Immature natural killer cell (primary cell): ENCODE measurements at regions not wholly inside any gene's neighbourhood (a gene's known extent, or its start where the extent isn't known, plus 50 kb on each side); places are given as distances from the start of the nearest gene placed in this dataset.
A peak's percentile ranks its signal among the peaks of the same experiment; 100 is the strongest.
"Not testable (repeated sequence)": the region's sequence is repeated elsewhere in the genome, so short reads cannot be mapped to it uniquely, and the experiment has no call there.

Experiments
- DNase-seq, 3 donors: peaks; one replicate each; pipeline ENCODE4 v3.0.0; 2022; ENCODE audit warnings: mixed read lengths in 1 of 3
- H3K27ac Mint-ChIP-seq, 6 donors: one replicate each; pipeline ENCODE4 v1.8.0; 2020; ENCODE audit warnings: mixed read lengths in 6 of 6, mild to moderate bottlenecking in 5 of 6, inconsistent platforms in 4 of 6, moderate library complexity in 3 of 6
- H3K27me3 Mint-ChIP-seq, 3 donors: one replicate each; pipeline ENCODE4 v1.8.0; 2020 to 2021; ENCODE audit warnings: low read depth in 3 of 3, mild to moderate bottlenecking in 3 of 3, mixed read lengths in 3 of 3, moderate library complexity in 3 of 3, inconsistent platforms in 1 of 3
- H3K36me3 Mint-ChIP-seq, 3 donors: one replicate each; pipeline ENCODE4 v1.8.0; 2020; ENCODE audit warnings: mixed read lengths in 3 of 3, inconsistent platforms in 2 of 3, mild to moderate bottlenecking in 2 of 3
- H3K4me1 Mint-ChIP-seq, 2 donors: one replicate each; pipeline ENCODE4 v1.8.0; 2020; ENCODE audit warnings: inconsistent platforms in 2 of 2, mild to moderate bottlenecking in 2 of 2, mixed read lengths in 2 of 2, moderate library complexity in 1 of 2
- H3K4me3 Mint-ChIP-seq, 5 donors: one replicate each; pipeline ENCODE4 v1.8.0; 2020; ENCODE audit warnings: mild to moderate bottlenecking in 5 of 5, mixed read lengths in 5 of 5, inconsistent platforms in 3 of 5, moderate library complexity in 3 of 5
- H3K9me3 Mint-ChIP-seq, 6 donors: one replicate each; pipeline ENCODE4 v1.8.0; 2020; ENCODE audit warnings: mild to moderate bottlenecking in 6 of 6, mixed read lengths in 6 of 6, inconsistent platforms in 4 of 6, moderate library complexity in 3 of 6

GRCh38 chr14:104304451-104305351, 166.3 kb downstream of the KIF26A start:
- Mint-ChIP-seq H3K27ac (no peak overlapping the region), H3K27me3 (peaks cover 0 to 18% (median 18%) of the 10 kb centered on the region in 3 donors), H3K9me3 (peaks cover 0 to 12% (median 3%) of the 10 kb centered on the region in 6 donors), H3K4me1 (peaks cover 0 to 3% of the 10 kb centered on the region in 2 donors), H3K4me3 (no peak overlapping the region), H3K36me3 (no peaks in the 10 kb centered on the region)
- no peak for DNase-seq

DNA sequence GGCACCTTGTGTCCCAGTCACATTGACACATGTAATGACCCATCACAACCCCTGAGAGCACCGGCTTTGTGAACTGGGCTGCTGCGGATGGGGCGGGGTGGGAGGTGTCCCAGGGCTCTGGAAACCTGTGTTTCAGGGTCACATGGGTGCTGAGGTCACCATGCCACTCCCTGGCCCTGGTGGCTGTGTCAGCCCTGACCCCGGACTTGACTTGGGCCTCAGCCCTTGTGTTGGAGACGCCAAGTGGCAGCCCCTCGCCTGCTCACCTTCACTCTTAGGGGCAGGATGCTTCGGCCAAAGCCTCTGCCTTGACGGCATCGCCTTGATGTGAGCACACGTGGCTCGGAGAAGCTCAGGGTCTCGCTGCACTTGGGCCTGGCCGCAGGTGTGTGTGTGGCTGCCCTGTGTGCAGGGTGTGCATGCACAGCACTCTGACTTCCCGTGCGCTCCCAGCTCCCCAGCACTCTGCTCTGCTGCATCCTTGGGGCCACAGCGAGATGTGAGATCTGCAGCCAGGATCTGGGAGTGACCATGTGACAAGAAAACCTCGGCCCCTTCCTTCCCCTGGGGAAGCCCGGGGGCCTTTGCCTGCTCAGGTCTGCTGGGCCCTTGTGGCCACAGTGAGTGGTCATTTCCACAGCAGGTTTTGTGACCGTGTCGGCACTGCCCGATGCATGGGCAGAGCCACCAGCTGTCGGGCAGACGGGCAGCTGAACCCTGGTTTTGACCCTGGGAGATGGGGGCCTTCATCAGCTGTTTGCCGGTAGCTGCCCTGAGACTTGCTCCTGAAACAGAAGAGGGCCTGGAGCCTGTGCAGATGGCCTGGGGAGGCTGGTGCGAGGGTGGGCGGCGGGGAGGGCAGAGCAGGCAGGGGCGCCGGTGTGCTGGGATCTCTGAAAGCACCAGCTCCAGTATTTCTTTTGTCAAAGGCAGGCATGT, 167.4 kb downstream of the KIF26A start:
- H3K4me3 Mint-ChIP-seq: no peak overlapping the region

GRCh38 chr14:104306450-104307040, 168.2 kb downstream of the KIF26A start:
- DNase-seq: no peak
- Mint-ChIP-seq H3K36me3 (no peaks in the 10 kb centered on the region), H3K27me3 (peaks cover 0 to 2% (median 1%) of the 10 kb centered on the region in 3 donors), H3K27ac (no peak overlapping the region), H3K4me3 (no peak overlapping the region), H3K4me1 (no peaks in the 10 kb centered on the region), H3K9me3 (peaks cover 0 to 3% (median under 1%) of the 10 kb centered on the region in 6 donors)

More for the DNA sequence above, 167.4 kb downstream of the KIF26A start:
- no peak overlapping the region for H3K27ac Mint-ChIP-seq
- H3K4me1 Mint-ChIP-seq: peaks cover 0 to 3% of the 10 kb centered on the region in 2 donors
- peaks cover 0 to 8% (median 3%) of the 10 kb centered on the region in 6 donors for H3K9me3 Mint-ChIP-seq
- no peak for DNase-seq
- H3K27me3 Mint-ChIP-seq: peaks cover 0 to 10% (median 8%) of the 10 kb centered on the region in 3 donors
- H3K36me3 Mint-ChIP-seq: no peaks in the 10 kb centered on the region

- Mint-ChIP-seq H3K27me3 (peaks cover 0 to 2% (median 0%) of the 10 kb centered on the region in 3 donors), H3K4me3 (no peak overlapping the region), H3K36me3 (no peaks in the 10 kb centered on the region), H3K27ac (no peak overlapping the region), H3K4me1 (no peaks in the 10 kb centered on the region), H3K9me3 (peaks cover 0 to 3% (median 0%) of the 10 kb centered on the region in 6 donors)
- DNase-seq: no peak
These were observed 168.8 kb downstream of the KIF26A start for GRCh38 chr14:104307246-104307626.

DNA sequence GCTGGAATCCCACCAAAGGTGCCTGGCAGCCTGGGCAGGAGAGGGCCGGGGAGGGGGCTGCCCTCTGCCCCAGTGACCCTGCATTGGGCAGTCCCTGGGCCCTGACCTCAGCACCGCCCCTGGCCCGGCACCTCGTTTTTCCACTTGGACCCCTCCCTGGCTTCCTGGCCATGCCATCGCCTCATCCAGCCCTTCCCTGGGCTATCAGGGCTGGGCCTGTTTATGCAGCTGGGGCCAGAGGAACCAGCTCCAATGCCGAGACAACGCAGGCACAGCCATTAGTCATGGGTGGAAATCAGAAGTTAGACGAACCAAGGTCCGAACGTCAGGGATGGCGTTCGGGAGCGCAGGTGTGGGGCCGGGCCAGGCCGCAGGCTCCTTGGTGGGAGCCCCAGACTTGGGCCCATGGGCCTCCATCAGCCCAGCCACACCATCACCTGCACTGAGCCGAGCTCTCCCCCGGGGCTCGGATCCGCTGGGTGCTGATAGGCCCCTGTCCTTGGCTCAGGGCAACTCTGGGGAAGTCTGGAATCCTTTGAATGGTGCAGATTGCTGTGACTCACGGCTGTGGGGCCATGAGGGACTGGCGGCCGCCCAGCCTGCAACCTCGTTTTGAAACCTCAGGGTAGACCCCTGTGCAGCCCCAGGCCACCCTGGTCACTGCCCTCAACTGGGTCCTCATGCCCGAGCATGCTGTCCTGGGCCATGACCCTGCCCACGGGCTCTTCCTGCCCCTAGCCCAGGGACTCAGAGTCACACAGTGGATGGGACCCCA, 169.4 kb downstream of the KIF26A start:
- H3K4me3 Mint-ChIP-seq: no peak overlapping the region
- H3K27me3 Mint-ChIP-seq: peaks cover 0 to 2% (median 0%) of the 10 kb centered on the region in 3 donors
- no peak for DNase-seq
- H3K9me3 Mint-ChIP-seq: peaks cover 0 to 3% (median 0%) of the 10 kb centered on the region in 6 donors
- H3K36me3 Mint-ChIP-seq: no peaks in the 10 kb centered on the region
- H3K4me1 Mint-ChIP-seq: no peaks in the 10 kb centered on the region
- H3K27ac Mint-ChIP-seq: no peak overlapping the region

DNA sequence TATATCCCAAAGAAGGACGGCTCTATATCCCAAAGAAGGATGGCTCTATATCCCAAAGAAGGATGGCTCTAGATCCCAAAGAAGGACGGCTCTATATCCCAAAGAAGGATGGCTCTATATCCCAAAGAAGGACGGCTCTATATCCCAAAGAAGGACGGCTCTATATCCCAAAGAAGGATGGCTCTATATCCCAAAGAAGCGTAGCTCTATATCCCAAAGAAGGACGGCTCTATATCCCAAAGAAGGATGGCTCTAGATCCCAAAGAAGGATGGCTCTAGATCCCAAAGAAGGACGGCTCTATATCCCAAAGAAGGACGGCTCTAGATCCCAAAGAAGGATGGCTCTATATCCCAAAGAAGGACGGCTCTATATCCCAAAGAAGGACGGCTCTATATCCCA, 170.1 kb downstream of the KIF26A start:
- H3K4me1 Mint-ChIP-seq, H3K9me3 Mint-ChIP-seq, H3K27ac Mint-ChIP-seq, DNase-seq, H3K36me3 Mint-ChIP-seq, H3K4me3 Mint-ChIP-seq, H3K27me3 Mint-ChIP-seq: not testable (repeated sequence)

DNA sequence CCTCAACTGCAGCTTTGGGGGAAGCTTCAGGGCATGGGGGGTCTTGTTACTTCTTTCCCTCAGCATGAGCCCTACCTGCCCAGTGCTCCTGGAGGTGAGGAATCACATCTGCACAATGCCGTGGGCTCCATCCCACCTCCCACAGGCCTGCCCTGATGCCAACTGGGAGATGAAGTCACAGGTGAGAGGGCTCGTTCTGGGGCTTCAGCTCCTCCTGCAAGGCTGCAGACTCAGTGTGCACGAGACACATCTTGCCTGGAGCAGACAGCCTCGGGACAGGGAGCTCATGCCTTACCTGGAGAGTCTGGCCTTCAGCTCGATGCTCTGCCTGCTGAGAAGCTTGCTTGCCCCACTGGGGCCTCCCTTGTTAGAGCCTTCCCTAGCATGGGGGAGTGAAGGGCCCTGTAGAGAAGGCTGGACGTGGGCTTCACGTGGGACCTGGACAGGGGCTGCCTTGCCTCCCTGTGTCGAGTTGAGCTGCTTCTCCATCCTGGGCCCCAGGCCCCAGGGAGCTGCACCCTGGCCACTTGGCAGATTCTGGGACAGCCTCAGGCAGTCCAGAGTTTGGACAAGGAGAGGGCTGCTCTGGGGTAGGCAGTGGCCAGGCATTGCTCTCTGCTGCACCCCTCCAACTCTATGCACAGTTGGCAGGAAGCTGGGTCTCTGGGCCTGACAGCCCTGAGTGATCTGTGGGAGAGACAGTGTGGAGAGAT, 171.4 kb downstream of the KIF26A start:
- H3K27ac Mint-ChIP-seq: no peak overlapping the region
- H3K4me1 Mint-ChIP-seq: no peaks in the 10 kb centered on the region
- no peaks in the 10 kb centered on the region for H3K36me3 Mint-ChIP-seq
- no peak for DNase-seq
- H3K27me3 Mint-ChIP-seq: peaks cover 0 to 1% (median 0%) of the 10 kb centered on the region in 3 donors
- peaks cover 0 to 3% (median 0%) of the 10 kb centered on the region in 6 donors for H3K9me3 Mint-ChIP-seq
- no peak overlapping the region for H3K4me3 Mint-ChIP-seq

DNA sequence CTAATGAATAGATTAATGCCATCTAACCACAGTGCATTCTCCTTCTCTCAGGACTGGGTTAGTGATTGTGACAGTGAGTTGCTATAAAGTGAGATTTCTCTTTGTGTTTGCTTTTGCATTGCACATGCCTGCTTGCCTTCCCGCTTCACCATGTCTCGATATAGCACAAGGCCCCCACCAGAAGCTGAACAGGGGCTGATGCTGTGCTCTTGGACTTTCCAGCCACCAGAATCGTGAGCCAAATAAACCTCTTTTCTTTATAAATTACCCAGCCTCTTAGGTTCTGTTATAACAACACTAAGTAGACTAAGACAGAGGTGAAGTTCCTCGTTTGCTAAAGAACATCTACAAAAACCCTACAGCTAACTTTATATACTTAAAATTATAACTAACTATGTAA, 173.0 kb downstream of the KIF26A start:
- peaks cover 0 to 3% (median 0%) of the 10 kb centered on the region in 6 donors for H3K9me3 Mint-ChIP-seq
- no peak for DNase-seq
- H3K4me1 Mint-ChIP-seq: no peaks in the 10 kb centered on the region
- no peaks in the 10 kb centered on the region for H3K36me3 Mint-ChIP-seq
- no peak overlapping the region for H3K4me3 Mint-ChIP-seq
- no peak overlapping the region for H3K27ac Mint-ChIP-seq
- H3K27me3 Mint-ChIP-seq: peaks cover 0 to 1% (median 0%) of the 10 kb centered on the region in 3 donors

DNA sequence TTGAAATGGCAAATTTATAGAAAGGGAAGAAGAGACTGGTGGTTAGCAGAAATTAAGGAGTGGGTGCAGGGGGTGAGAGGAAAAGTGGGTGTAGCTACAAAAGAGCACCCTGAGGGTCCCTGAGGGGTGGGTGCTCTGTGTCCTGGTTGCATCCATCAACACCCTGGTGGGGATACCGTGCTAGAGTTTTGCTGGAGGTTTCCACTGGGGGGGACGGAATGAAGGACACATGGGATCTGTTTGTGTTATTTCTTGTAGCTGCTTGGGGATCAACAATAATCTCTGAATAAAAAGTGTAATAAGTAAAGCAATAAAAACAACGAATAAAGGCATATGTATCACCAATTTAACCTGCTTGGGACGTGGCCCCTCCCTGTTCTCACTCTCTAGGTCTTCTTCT, 175.3 kb downstream of the KIF26A start:
- H3K4me3 Mint-ChIP-seq: no peak overlapping the region
- H3K36me3 Mint-ChIP-seq: no peaks in the 10 kb centered on the region
- H3K27me3 Mint-ChIP-seq: peaks cover 0 to 1% (median 1%) of the 10 kb centered on the region in 3 donors
- DNase-seq: no peak
- H3K4me1 Mint-ChIP-seq: no peaks in the 10 kb centered on the region
- H3K27ac Mint-ChIP-seq: no peak overlapping the region
- H3K9me3 Mint-ChIP-seq: peaks cover 0 to 3% (median 0%) of the 10 kb centered on the region in 6 donors

GRCh38 chr14:104314251-104314941, 176.0 kb downstream of the KIF26A start:
- Mint-ChIP-seq H3K4me3 (no peak overlapping the region), H3K27ac (no peak overlapping the region), H3K4me1 (no peaks in the 10 kb centered on the region), H3K27me3 (peaks cover 0 to 1% (median 1%) of the 10 kb centered on the region in 3 donors), H3K9me3 (peaks cover 0 to 3% (median 0%) of the 10 kb centered on the region in 6 donors), H3K36me3 (no peaks in the 10 kb centered on the region)
- no peak for DNase-seq

DNA sequence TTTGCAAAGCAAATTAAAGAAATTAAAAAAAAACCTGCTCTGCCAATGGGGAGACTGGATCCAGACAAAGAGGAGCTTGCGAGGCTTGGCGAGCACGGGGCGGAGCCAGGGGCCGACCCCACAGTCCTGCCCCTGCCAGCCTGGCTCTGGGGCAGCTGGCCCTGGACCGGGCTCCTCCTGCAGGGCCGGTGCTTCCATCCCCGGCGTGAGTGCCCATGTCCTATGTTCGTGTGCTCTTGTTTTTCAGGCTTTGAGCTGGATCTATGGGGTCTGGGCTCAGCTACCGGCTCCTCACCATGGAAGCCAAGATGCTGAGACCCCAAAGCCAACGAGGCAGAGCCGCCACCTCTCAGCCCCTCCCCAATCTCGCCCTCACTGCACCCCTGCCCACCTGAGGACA, 176.8 kb downstream of the KIF26A start:
- Mint-ChIP-seq H3K4me3 (no peak overlapping the region), H3K9me3 (peaks cover 0 to 3% (median 0%) of the 10 kb centered on the region in 6 donors), H3K27me3 (peaks cover 0 to 1% (median 1%) of the 10 kb centered on the region in 3 donors), H3K36me3 (no peaks in the 10 kb centered on the region), H3K4me1 (no peaks in the 10 kb centered on the region), H3K27ac (peak overlapping the region in 1 of 6 donors; percentile 60)
- no peak for DNase-seq

DNA sequence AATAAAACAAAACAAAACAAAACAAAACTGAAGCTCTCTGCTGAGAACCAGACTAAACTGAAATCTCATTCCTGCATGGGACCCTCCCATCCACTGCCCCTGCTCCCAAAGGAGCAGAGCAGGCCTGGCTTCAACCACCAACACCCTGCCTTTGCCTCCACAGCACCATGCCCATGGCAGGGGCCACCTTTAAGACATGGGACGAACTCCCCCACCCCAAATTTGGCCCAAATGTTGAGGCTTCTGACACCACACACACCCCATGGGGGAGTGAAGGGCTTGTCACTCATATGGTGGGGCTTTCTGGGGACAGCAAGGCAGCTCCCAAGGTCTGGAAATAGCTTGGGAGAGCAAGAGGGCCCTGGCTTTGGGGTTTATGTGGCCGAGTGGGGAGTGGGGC, 177.2 kb downstream of the KIF26A start:
- Mint-ChIP-seq H3K27me3 (peaks cover 0 to 1% (median 1%) of the 10 kb centered on the region in 3 donors), H3K27ac (peak overlapping the region in 1 of 6 donors; percentile 60), H3K4me3 (no peak overlapping the region), H3K36me3 (no peaks in the 10 kb centered on the region), H3K4me1 (no peaks in the 10 kb centered on the region), H3K9me3 (peaks cover 0 to 3% (median 0%) of the 10 kb centered on the region in 6 donors)
- no peak for DNase-seq
